LNCaP clone FGC (cell line): ENCODE measurements at regions not wholly inside any gene's neighbourhood (a gene's known extent, or its start where the extent isn't known, plus 50 kb on each side); places are given as distances from the start of the nearest gene placed in this dataset.

Experiments
- DNase-seq: peaks from one replicate; pipeline ENCODE4 v3.0.0-alpha.2; 2011; ENCODE audit warnings: low read depth
- H3K4me3 ChIP-seq: 2 replicates; pipeline ENCODE4 v1.5.1; 2011; ENCODE audit warnings: mild to moderate bottlenecking, low read depth, low read length, control low read depth
- CTCF ChIP-seq: IDR thresholded peaks from 2 replicates; pipeline ENCODE4 v1.5.1; 2012; ENCODE audit warnings: mild to moderate bottlenecking; ENCODE audit not compliant: control insufficient read depth, insufficient read depth; ENCODE audit errors: extremely low read depth

- TF ChIP-seq CTCF, result no peak
- no peak for DNase-seq
- H3K4me3 ChIP-seq, result no peak overlapping the region
Measured at GRCh38 chr10:8969853-8970252, 915.4 kb downstream of the GATA3 start.

- DNase-seq, result no peak
- no peak overlapping the region for H3K4me3 ChIP-seq
- no peak for TF ChIP-seq CTCF
Measured at GRCh38 chr10:8975535-8975934, 921.0 kb downstream of the GATA3 start.

GRCh38 chr10:8978100-8978499, 923.6 kb downstream of the GATA3 start:
- H3K4me3 ChIP-seq, result no peak overlapping the region
- DNase-seq, result no peak
- no peak for TF ChIP-seq CTCF

- TF ChIP-seq CTCF, result no peak
- DNase-seq, result no peak
- H3K4me3 ChIP-seq, result no peak overlapping the region
Measured at GRCh38 chr10:8979976-8980375, 925.5 kb downstream of the GATA3 start.

GRCh38 chr10:8981277-8981676, 926.8 kb downstream of the GATA3 start:
- TF ChIP-seq CTCF, result no peak
- no peak for DNase-seq
- H3K4me3 ChIP-seq, result no peak overlapping the region

- H3K4me3 ChIP-seq, result no peak overlapping the region
- no peak for DNase-seq
- no peak for TF ChIP-seq CTCF
Measured at GRCh38 chr10:8985651-8986050, 931.2 kb downstream of the GATA3 start.

GRCh38 chr10:8986975-8987374, 932.5 kb downstream of the GATA3 start:
- TF ChIP-seq CTCF, result no peak
- H3K4me3 ChIP-seq, result no peak overlapping the region
- no peak for DNase-seq
